ENCODE measurements at regions not wholly inside any gene's neighbourhood (a gene's known extent, or its start where the extent isn't known, plus 50 kb on each side); places are given as distances from the start of the nearest gene placed in this dataset.
"Not testable (repeated sequence)": the region's sequence is repeated elsewhere in the genome, so short reads cannot be mapped to it uniquely, and the experiment has no call there.

GRCh38 chr9:107836300-107836699 lies 346.7 kb upstream of the KLF4 start:
- Histone ChIP-seq H3K4me3 (ENCODE audit: control insufficient read depth in 1 of 2, extremely low read depth in 1 of 2, low read length in 1 of 2) (no peak overlapping the region), H3K27ac (ENCODE audit: low read length) (no peak overlapping the region), H3K36me3 (ENCODE audit: control insufficient read depth in 2 of 2, extremely low read depth in 1 of 2, insufficient read depth in 1 of 2, low read length in 1 of 2) (no peaks in the 10 kb centered on the region), H3K27me3 (replicated peaks in 1 of 2; ENCODE audit: control insufficient read depth in 2 of 2, extremely low read depth in 1 of 2, insufficient read depth in 2 of 2, low read length in 1 of 2) (no peaks in the 10 kb centered on the region), H3K4me1 (ENCODE audit: control insufficient read depth in 1 of 2, extremely low read depth in 1 of 2, insufficient read depth in 2 of 2, low read length in 2 of 2) (no peaks in the 10 kb centered on the region), H3K9me3 (no peaks in the 10 kb centered on the region)
- Mint-ChIP-seq H3K4me1 (no peaks in the 10 kb centered on the region), H3K9me3 (peaks cover 5 to 13% (median 8%) of the 10 kb centered on the region in 3 donors), H3K36me3 (no peaks in the 10 kb centered on the region), H3K27me3 (no peaks in the 10 kb centered on the region), H3K4me3 (no peak overlapping the region), H3K27ac (no peak overlapping the region)
- POLR2A ChIA-PET = no interaction called here
- DNase-seq = no peak
- no peak for ATAC-seq (replicated peaks in 1 of 4)
- no CpG with 5 or more reads among the region's 2 CpGs for WGBS (ENCODE audit: insufficient coverage)
- CTCF ChIA-PET = no interaction called here

DNA sequence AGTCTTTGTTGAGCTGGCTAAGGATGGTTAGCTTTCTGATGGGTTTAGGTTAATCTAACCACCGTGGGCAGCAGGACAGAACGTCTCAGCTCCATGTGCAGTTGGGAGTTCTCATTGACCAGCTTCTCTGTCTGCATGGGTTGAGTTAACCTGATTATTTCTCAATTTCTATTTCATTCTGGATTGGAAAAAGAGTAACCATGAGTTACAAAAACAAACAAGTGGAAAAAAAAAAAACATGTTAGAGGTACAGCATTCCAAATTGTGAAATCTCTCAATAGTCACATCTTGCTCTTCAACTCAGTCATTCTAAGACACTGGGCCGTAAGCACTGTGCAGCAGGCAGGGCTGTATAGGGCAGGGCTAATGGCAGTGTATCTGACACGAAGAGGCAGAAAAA lies 343.7 kb upstream of the KLF4 start:
- ATAC-seq (replicated peaks in 1 of 4) (no peak), DNase-seq (no peak)
- Mint-ChIP-seq H3K4me3 (no peak overlapping the region), H3K27ac (no peak overlapping the region), H3K9me3 (peaks cover 7 to 21% (median 9%) of the 10 kb centered on the region in 3 donors), H3K36me3 (no peaks in the 10 kb centered on the region), H3K4me1 (no peaks in the 10 kb centered on the region), H3K27me3 (no peaks in the 10 kb centered on the region)
- no peaks in the 10 kb centered on the region for H3K9me3 ChIP-seq
- no peak overlapping the region for H3K27ac ChIP-seq (ENCODE audit: low read length)
- no CpG with 5 or more reads among the region's 4 CpGs for WGBS (ENCODE audit: insufficient coverage)
- ChIA-PET POLR2A (no interaction called here), CTCF (interaction anchor here in 1 of 2 donors (0.7 kb wide), 1 partner anchor 115 kb away, joined by 4 read pairs; no protein-coding TSS in a partner anchor)
- H3K36me3 ChIP-seq (ENCODE audit: control insufficient read depth in 2 of 2, extremely low read depth in 1 of 2, insufficient read depth in 1 of 2, low read length in 1 of 2) = no peaks in the 10 kb centered on the region
- H3K4me1 ChIP-seq (ENCODE audit: control insufficient read depth in 1 of 2, extremely low read depth in 1 of 2, insufficient read depth in 2 of 2, low read length in 2 of 2) = no peaks in the 10 kb centered on the region
- H3K4me3 ChIP-seq (ENCODE audit: control insufficient read depth in 1 of 2, extremely low read depth in 1 of 2, low read length in 1 of 2) = no peak overlapping the region
- H3K27me3 ChIP-seq (replicated peaks in 1 of 2; ENCODE audit: control insufficient read depth in 2 of 2, extremely low read depth in 1 of 2, insufficient read depth in 2 of 2, low read length in 1 of 2) = no peaks in the 10 kb centered on the region

GRCh38 chr9:107832871-107833270 lies 343.3 kb upstream of the KLF4 start:
- Mint-ChIP-seq H3K4me3 (no peak overlapping the region), H3K9me3 (peaks cover 7 to 21% (median 9%) of the 10 kb centered on the region in 3 donors), H3K27me3 (no peaks in the 10 kb centered on the region), H3K36me3 (no peaks in the 10 kb centered on the region), H3K27ac (no peak overlapping the region), H3K4me1 (no peaks in the 10 kb centered on the region)
- DNase-seq (no peak), ATAC-seq (replicated peaks in 1 of 4) (no peak)
- Histone ChIP-seq H3K4me3 (ENCODE audit: control insufficient read depth in 1 of 2, extremely low read depth in 1 of 2, low read length in 1 of 2) (no peak overlapping the region), H3K27ac (ENCODE audit: low read length) (no peak overlapping the region), H3K4me1 (ENCODE audit: control insufficient read depth in 1 of 2, extremely low read depth in 1 of 2, insufficient read depth in 2 of 2, low read length in 2 of 2) (no peaks in the 10 kb centered on the region), H3K9me3 (no peaks in the 10 kb centered on the region), H3K27me3 (replicated peaks in 1 of 2; ENCODE audit: control insufficient read depth in 2 of 2, extremely low read depth in 1 of 2, insufficient read depth in 2 of 2, low read length in 1 of 2) (no peaks in the 10 kb centered on the region), H3K36me3 (ENCODE audit: control insufficient read depth in 2 of 2, extremely low read depth in 1 of 2, insufficient read depth in 1 of 2, low read length in 1 of 2) (no peaks in the 10 kb centered on the region)
- no CpG with 5 or more reads among the region's 4 CpGs for WGBS (ENCODE audit: insufficient coverage)
- POLR2A ChIA-PET = no interaction called here
- CTCF ChIA-PET = interaction anchor here in 1 of 2 donors (0.7 kb wide), 1 partner anchor 115 kb away, joined by 4 read pairs; no protein-coding TSS in a partner anchor

DNA sequence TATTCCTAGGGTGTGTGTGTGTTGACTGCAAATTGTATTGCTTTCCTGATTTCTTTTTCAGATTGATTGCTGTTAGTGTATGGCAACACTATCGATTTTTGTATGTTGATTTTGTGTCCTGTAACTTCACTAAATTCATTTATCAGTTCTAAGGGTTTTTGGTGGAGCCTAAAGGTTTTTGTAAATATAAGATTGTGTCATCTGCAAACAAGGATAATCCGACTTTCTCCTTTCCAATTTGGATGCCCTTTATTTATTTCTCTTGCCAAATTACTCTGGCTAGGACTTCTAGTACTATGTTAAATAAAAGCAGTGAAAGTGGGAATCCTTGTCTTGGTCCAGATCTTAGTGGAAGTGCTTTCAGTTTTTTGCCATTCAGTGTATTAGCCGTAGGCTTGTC lies 340.9 kb upstream of the KLF4 start:
- no peaks in the 10 kb centered on the region for H3K27me3 ChIP-seq (replicated peaks in 1 of 2; ENCODE audit: control insufficient read depth in 2 of 2, extremely low read depth in 1 of 2, insufficient read depth in 2 of 2, low read length in 1 of 2)
- no peak for DNase-seq
- no peak overlapping the region for H3K27ac ChIP-seq (ENCODE audit: low read length)
- ChIA-PET POLR2A (no interaction called here), CTCF (no interaction called here)
- no peaks in the 10 kb centered on the region for H3K4me1 Mint-ChIP-seq
- WGBS (ENCODE audit: insufficient coverage) = no CpG with 5 or more reads among the region's 3 CpGs
- H3K9me3 ChIP-seq = no peaks in the 10 kb centered on the region
- peaks cover 7 to 14% (median 11%) of the 10 kb centered on the region in 3 donors for H3K9me3 Mint-ChIP-seq
- no peak for ATAC-seq (replicated peaks in 1 of 4)
- no peaks in the 10 kb centered on the region for H3K27me3 Mint-ChIP-seq
- H3K4me3 Mint-ChIP-seq = no peak overlapping the region
- no peak overlapping the region for H3K4me3 ChIP-seq (ENCODE audit: control insufficient read depth in 1 of 2, extremely low read depth in 1 of 2, low read length in 1 of 2)
- no peaks in the 10 kb centered on the region for H3K36me3 Mint-ChIP-seq
- no peaks in the 10 kb centered on the region for H3K36me3 ChIP-seq (ENCODE audit: control insufficient read depth in 2 of 2, extremely low read depth in 1 of 2, insufficient read depth in 1 of 2, low read length in 1 of 2)
- H3K27ac Mint-ChIP-seq = no peak overlapping the region
- no peaks in the 10 kb centered on the region for H3K4me1 ChIP-seq (ENCODE audit: control insufficient read depth in 1 of 2, extremely low read depth in 1 of 2, insufficient read depth in 2 of 2, low read length in 2 of 2)

GRCh38 chr9:107827884-107828283 lies 338.3 kb upstream of the KLF4 start:
- no peaks in the 10 kb centered on the region for H3K36me3 ChIP-seq (ENCODE audit: control insufficient read depth in 2 of 2, extremely low read depth in 1 of 2, insufficient read depth in 1 of 2, low read length in 1 of 2)
- ChIA-PET POLR2A (no interaction called here), CTCF (no interaction called here)
- WGBS (ENCODE audit: insufficient coverage) = no CpG with 5 or more reads among the region's 2 CpGs
- Mint-ChIP-seq H3K27me3 (no peaks in the 10 kb centered on the region), H3K9me3 (peaks cover 7 to 11% (median 11%) of the 10 kb centered on the region in 3 donors), H3K36me3 (no peaks in the 10 kb centered on the region), H3K27ac (no peak overlapping the region), H3K4me3 (no peak overlapping the region), H3K4me1 (no peaks in the 10 kb centered on the region)
- no peaks in the 10 kb centered on the region for H3K27me3 ChIP-seq (replicated peaks in 1 of 2; ENCODE audit: control insufficient read depth in 2 of 2, extremely low read depth in 1 of 2, insufficient read depth in 2 of 2, low read length in 1 of 2)
- no peaks in the 10 kb centered on the region for H3K4me1 ChIP-seq (ENCODE audit: control insufficient read depth in 1 of 2, extremely low read depth in 1 of 2, insufficient read depth in 2 of 2, low read length in 2 of 2)
- DNase-seq = no peak
- no peak overlapping the region for H3K4me3 ChIP-seq (ENCODE audit: control insufficient read depth in 1 of 2, extremely low read depth in 1 of 2, low read length in 1 of 2)
- no peak overlapping the region for H3K27ac ChIP-seq (ENCODE audit: low read length)
- no peak for ATAC-seq (replicated peaks in 1 of 4)
- no peaks in the 10 kb centered on the region for H3K9me3 ChIP-seq

GRCh38 chr9:107827304-107827703 lies 337.7 kb upstream of the KLF4 start:
- H3K36me3 Mint-ChIP-seq = no peaks in the 10 kb centered on the region
- Histone ChIP-seq H3K9me3 (no peaks in the 10 kb centered on the region), H3K4me1 (ENCODE audit: control insufficient read depth in 1 of 2, extremely low read depth in 1 of 2, insufficient read depth in 2 of 2, low read length in 2 of 2) (no peaks in the 10 kb centered on the region), H3K27ac (ENCODE audit: low read length) (no peak overlapping the region), H3K4me3 (ENCODE audit: control insufficient read depth in 1 of 2, extremely low read depth in 1 of 2, low read length in 1 of 2) (no peak overlapping the region), H3K27me3 (replicated peaks in 1 of 2; ENCODE audit: control insufficient read depth in 2 of 2, extremely low read depth in 1 of 2, insufficient read depth in 2 of 2, low read length in 1 of 2) (no peaks in the 10 kb centered on the region), H3K36me3 (ENCODE audit: control insufficient read depth in 2 of 2, extremely low read depth in 1 of 2, insufficient read depth in 1 of 2, low read length in 1 of 2) (no peaks in the 10 kb centered on the region)
- ChIA-PET CTCF (no interaction called here), POLR2A (no interaction called here)
- 52% methylated on average over 2 of the region's 2 CpGs for WGBS (ENCODE audit: insufficient coverage)
- H3K4me3 Mint-ChIP-seq = no peak overlapping the region
- H3K4me1 Mint-ChIP-seq = no peaks in the 10 kb centered on the region
- H3K9me3 Mint-ChIP-seq = peaks cover 7 to 11% (median 11%) of the 10 kb centered on the region in 3 donors
- no peak overlapping the region for H3K27ac Mint-ChIP-seq
- ATAC-seq (replicated peaks in 1 of 4) (no peak), DNase-seq (no peak)
- no peaks in the 10 kb centered on the region for H3K27me3 Mint-ChIP-seq

GRCh38 chr9:107826688-107826983 lies 337.1 kb upstream of the KLF4 start:
- POLR2A ChIA-PET = interaction anchor here in 1 of 2 donors (0.7 kb wide), 1 partner anchor 61 kb away, joined by 6 read pairs; no protein-coding TSS in a partner anchor
- CTCF ChIA-PET; H3K27me3 Mint-ChIP-seq; H3K36me3 Mint-ChIP-seq; H3K4me3 Mint-ChIP-seq; H3K9me3 ChIP-seq; H3K4me1 Mint-ChIP-seq; H3K27me3 ChIP-seq (replicated peaks in 1 of 2; ENCODE audit: control insufficient read depth in 2 of 2, extremely low read depth in 1 of 2, insufficient read depth in 2 of 2, low read length in 1 of 2); DNase-seq; H3K36me3 ChIP-seq (ENCODE audit: control insufficient read depth in 2 of 2, extremely low read depth in 1 of 2, insufficient read depth in 1 of 2, low read length in 1 of 2); ATAC-seq (replicated peaks in 1 of 4); H3K4me1 ChIP-seq (ENCODE audit: control insufficient read depth in 1 of 2, extremely low read depth in 1 of 2, insufficient read depth in 2 of 2, low read length in 2 of 2); H3K27ac Mint-ChIP-seq; H3K27ac ChIP-seq (ENCODE audit: low read length); H3K4me3 ChIP-seq (ENCODE audit: control insufficient read depth in 1 of 2, extremely low read depth in 1 of 2, low read length in 1 of 2): not testable (repeated sequence)
- WGBS (ENCODE audit: insufficient coverage) = 100% methylated on average over 3 of the region's 7 CpGs
- H3K9me3 Mint-ChIP-seq = peaks cover 7 to 11% (median 11%) of the 10 kb centered on the region in 3 donors
